WTC11 (cell line): ENCODE measurements at regions not wholly inside any gene's neighbourhood (a gene's known extent, or its start where the extent isn't known, plus 50 kb on each side); places are given as distances from the start of the nearest gene placed in this dataset.

Experiments used
- ATAC-seq: fragments of 200-7000 bp; cut with Tn5 transposase; 2 replicates; pipeline ENCODE4 v1.10.0; 2021; ENCODE audit warnings: mild to moderate bottlenecking, moderate library complexity
- CTCF ChIA-PET: fragments of 300-600 bp; sonication (Branson Sonifier 250); formaldehyde crosslinking; loops from one replicate; lab custom pipeline; 2021; ENCODE audit warnings: antibody characterized with exemption; lab: Charles Lee
- POLR2A ChIA-PET: fragments of 350-600 bp; sonication (Branson Sonifier 250); formaldehyde crosslinking; loops from one replicate; lab custom pipeline; 2021; ENCODE audit warnings: antibody characterized with exemption; lab: Charles Lee
- DNase-seq: peaks from one replicate; pipeline ENCODE4 v3.0.0; 2021; ENCODE audit warnings: low spot score
- H3K27ac Mint-ChIP-seq: 2 replicates; pipeline ENCODE4 v1.8.0; 2021; ENCODE audit warnings: mixed read lengths
- H3K27me3 Mint-ChIP-seq: 2 replicates; pipeline ENCODE4 v1.8.0; 2021; ENCODE audit warnings: low read depth, mild to moderate bottlenecking, moderate library complexity, mixed read lengths
- H3K36me3 Mint-ChIP-seq: 2 replicates; pipeline ENCODE4 v1.8.0; 2021; ENCODE audit warnings: mixed read lengths
- H3K4me1 Mint-ChIP-seq: 2 replicates; pipeline ENCODE4 v1.8.0; 2022; ENCODE audit warnings: mixed read lengths
- H3K4me3 Mint-ChIP-seq: 2 replicates; pipeline ENCODE4 v1.8.0; 2021; ENCODE audit warnings: mild to moderate bottlenecking, moderate library complexity, mixed read lengths
- H3K9me3 Mint-ChIP-seq: 2 replicates; pipeline ENCODE4 v1.8.0; 2021; ENCODE audit warnings: mixed read lengths
- CREM ChIP-seq: sonication (generic); formaldehyde crosslinking; IDR thresholded peaks from 2 replicates; pipeline ENCODE4 v1.8.1; 2022; ENCODE audit warnings: mild to moderate bottlenecking, missing genetic modification reagents, moderate library complexity
- GABPB1 ChIP-seq: sonication (generic); formaldehyde crosslinking; IDR thresholded peaks from 2 replicates; pipeline ENCODE4 v1.8.1; 2023; ENCODE audit warnings: mild to moderate bottlenecking, missing genetic modification reagents
- IRF2 ChIP-seq: sonication (generic); formaldehyde crosslinking; IDR thresholded peaks from 2 replicates; pipeline ENCODE4 v1.8.0; 2022; ENCODE audit warnings: low read depth, missing genetic modification reagents, borderline replicate concordance
- RORB ChIP-seq: fragments of 250-450 bp; sonication (Bioruptor Pico); IDR thresholded peaks from 2 replicates; pipeline ENCODE4 v1.9.0; 2021; ENCODE audit warnings: mild to moderate bottlenecking
- SP1 ChIP-seq: sonication (generic); formaldehyde crosslinking; conservative IDR thresholded peaks from 2 replicates; pipeline ENCODE4 v1.8.1; 2022; ENCODE audit warnings: missing genetic modification reagents
- TEAD1 ChIP-seq: sonication (generic); formaldehyde crosslinking; IDR thresholded peaks from 2 replicates; pipeline ENCODE4 v1.8.0; 2022; ENCODE audit warnings: mild to moderate bottlenecking, missing genetic modification reagents
- ZBTB21 ChIP-seq: sonication (generic); formaldehyde crosslinking; IDR thresholded peaks from 2 replicates; pipeline ENCODE4 v1.8.1; 2023; ENCODE audit warnings: mild to moderate bottlenecking, missing genetic modification reagents, borderline replicate concordance
- ZNF219 ChIP-seq: sonication (generic); formaldehyde crosslinking; IDR thresholded peaks from 2 replicates; pipeline ENCODE4 v1.8.0; 2023; ENCODE audit warnings: missing genetic modification reagents, mild to moderate bottlenecking, borderline replicate concordance
- ZNF263 ChIP-seq: sonication (generic); formaldehyde crosslinking; IDR thresholded peaks from 2 replicates; pipeline ENCODE4 v1.8.1; 2022; ENCODE audit warnings: low read depth, mild to moderate bottlenecking, moderate library complexity, missing genetic modification reagents
- ZNF416 ChIP-seq: fragments of 250-450 bp; sonication (Bioruptor Pico); IDR thresholded peaks from 2 replicates; pipeline ENCODE4 v1.9.0; 2021; ENCODE audit warnings: mild to moderate bottlenecking, inconsistent platforms
- TF ChIP-seq, protein P1 (sequence below): sonication (generic); formaldehyde crosslinking; IDR thresholded peaks from 2 replicates; pipeline ENCODE4 v1.8.1; 2022; ENCODE audit warnings: mild to moderate bottlenecking, moderate library complexity, missing genetic modification reagents
- TF ChIP-seq, protein P2 (sequence below): sonication (generic); formaldehyde crosslinking; IDR thresholded peaks from 2 replicates; pipeline ENCODE4 v1.8.1; 2023; ENCODE audit warnings: mild to moderate bottlenecking, missing genetic modification reagents
- TF ChIP-seq, protein P3 (sequence below): sonication (generic); formaldehyde crosslinking; IDR thresholded peaks from 2 replicates; pipeline ENCODE4 v1.8.1; 2023; ENCODE audit warnings: mild to moderate bottlenecking, missing genetic modification reagents, moderate library complexity
- TF ChIP-seq, protein P4 (sequence below): sonication (generic); formaldehyde crosslinking; IDR thresholded peaks from 2 replicates; pipeline ENCODE4 v1.8.1; 2022; ENCODE audit warnings: missing genetic modification reagents, borderline replicate concordance
- TF ChIP-seq, protein P5 (sequence below): sonication (generic); formaldehyde crosslinking; IDR thresholded peaks from 2 replicates; pipeline ENCODE4 v1.8.1; 2022; ENCODE audit warnings: mild to moderate bottlenecking, missing genetic modification reagents, moderate library complexity, borderline replicate concordance
- TF ChIP-seq, protein P6 (sequence below): fragments of 250-450 bp; sonication (Bioruptor Pico); IDR thresholded peaks from 2 replicates; pipeline ENCODE4 v1.9.0; 2021; ENCODE audit warnings: mild to moderate bottlenecking
- TF ChIP-seq, protein P7 (sequence below): sonication (generic); formaldehyde crosslinking; IDR thresholded peaks from 2 replicates; pipeline ENCODE4 v1.8.0; 2022; ENCODE audit warnings: missing genetic modification reagents
- TF ChIP-seq, protein P8 (sequence below): sonication (generic); formaldehyde crosslinking; conservative IDR thresholded peaks from 2 replicates; pipeline ENCODE4 v1.8.1; 2022; ENCODE audit warnings: mild to moderate bottlenecking, missing genetic modification reagents
- TF ChIP-seq, protein P9 (sequence below): sonication (generic); formaldehyde crosslinking; IDR thresholded peaks from 2 replicates; pipeline ENCODE4 v1.8.0; 2023; ENCODE audit warnings: missing genetic modification reagents

DNA sequence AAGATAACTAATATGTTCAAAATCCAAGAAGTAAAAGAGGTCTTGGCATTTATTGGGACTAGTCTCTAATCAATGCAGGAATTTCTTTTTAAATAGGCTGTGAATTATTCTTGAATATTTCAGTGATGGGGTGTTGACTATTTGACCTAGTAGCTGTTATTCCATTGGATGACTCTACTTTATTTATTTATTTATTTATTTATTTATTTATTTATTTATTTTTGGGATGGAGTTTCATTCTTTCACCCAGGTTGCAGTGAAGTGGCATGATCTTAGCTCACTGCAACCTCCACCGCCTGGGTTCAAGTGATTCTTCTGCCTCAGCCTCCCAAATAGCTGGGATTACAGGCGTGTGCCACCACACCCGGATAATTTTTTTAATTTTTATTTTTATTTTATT is 1227.8 kb downstream of the ZPLD1 start (continued):
- TF ChIP-seq, protein P1, sequence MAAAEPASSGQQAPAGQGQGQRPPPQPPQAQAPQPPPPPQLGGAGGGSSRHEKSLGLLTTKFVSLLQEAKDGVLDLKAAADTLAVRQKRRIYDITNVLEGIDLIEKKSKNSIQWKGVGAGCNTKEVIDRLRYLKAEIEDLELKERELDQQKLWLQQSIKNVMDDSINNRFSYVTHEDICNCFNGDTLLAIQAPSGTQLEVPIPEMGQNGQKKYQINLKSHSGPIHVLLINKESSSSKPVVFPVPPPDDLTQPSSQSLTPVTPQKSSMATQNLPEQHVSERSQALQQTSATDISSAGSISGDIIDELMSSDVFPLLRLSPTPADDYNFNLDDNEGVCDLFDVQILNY (CRISPR knock-in tag), result no peak
- TF ChIP-seq, protein P2, sequence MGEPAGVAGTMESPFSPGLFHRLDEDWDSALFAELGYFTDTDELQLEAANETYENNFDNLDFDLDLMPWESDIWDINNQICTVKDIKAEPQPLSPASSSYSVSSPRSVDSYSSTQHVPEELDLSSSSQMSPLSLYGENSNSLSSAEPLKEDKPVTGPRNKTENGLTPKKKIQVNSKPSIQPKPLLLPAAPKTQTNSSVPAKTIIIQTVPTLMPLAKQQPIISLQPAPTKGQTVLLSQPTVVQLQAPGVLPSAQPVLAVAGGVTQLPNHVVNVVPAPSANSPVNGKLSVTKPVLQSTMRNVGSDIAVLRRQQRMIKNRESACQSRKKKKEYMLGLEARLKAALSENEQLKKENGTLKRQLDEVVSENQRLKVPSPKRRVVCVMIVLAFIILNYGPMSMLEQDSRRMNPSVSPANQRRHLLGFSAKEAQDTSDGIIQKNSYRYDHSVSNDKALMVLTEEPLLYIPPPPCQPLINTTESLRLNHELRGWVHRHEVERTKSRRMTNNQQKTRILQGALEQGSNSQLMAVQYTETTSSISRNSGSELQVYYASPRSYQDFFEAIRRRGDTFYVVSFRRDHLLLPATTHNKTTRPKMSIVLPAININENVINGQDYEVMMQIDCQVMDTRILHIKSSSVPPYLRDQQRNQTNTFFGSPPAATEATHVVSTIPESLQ (CRISPR knock-in tag), result no peak
- TF ChIP-seq ZBTB21 (CRISPR knock-in tag), result no peak
- TF ChIP-seq, protein P3, sequence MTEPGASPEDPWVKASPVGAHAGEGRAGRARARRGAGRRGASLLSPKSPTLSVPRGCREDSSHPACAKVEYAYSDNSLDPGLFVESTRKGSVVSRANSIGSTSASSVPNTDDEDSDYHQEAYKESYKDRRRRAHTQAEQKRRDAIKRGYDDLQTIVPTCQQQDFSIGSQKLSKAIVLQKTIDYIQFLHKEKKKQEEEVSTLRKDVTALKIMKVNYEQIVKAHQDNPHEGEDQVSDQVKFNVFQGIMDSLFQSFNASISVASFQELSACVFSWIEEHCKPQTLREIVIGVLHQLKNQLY (CRISPR knock-in tag), result no peak

DNA sequence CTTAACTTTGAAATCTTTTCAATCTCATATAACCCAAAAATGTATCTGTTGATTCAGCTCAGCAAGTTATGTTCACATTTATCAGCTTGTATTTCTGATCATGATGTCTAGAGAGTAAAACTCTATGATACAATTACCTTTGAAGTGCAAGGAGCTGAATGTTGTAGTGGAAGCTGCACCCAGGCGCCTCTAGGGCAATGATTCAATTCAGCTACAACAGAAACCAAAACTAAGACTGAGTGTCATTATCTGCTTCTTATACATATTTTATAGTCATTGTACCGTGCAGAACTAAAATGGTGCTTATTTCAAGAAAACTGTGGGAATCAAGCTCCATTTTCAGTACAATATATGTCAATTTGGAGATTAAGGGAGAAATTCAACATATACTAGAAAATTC is 1237.5 kb downstream of the ZPLD1 start:
- H3K4me1 Mint-ChIP-seq, result no peaks in the 10 kb centered on the region
- no peaks in the 10 kb centered on the region for H3K9me3 Mint-ChIP-seq
- H3K27me3 Mint-ChIP-seq, result no peaks in the 10 kb centered on the region
- ATAC-seq, result no peak
- H3K36me3 Mint-ChIP-seq, result no peaks in the 10 kb centered on the region
- ChIA-PET POLR2A (no interaction called here), CTCF (no interaction called here)
- no peak overlapping the region for H3K27ac Mint-ChIP-seq
- DNase-seq, result no peak
- H3K4me3 Mint-ChIP-seq, result no peak overlapping the region
- TF ChIP-seq, protein P4, sequence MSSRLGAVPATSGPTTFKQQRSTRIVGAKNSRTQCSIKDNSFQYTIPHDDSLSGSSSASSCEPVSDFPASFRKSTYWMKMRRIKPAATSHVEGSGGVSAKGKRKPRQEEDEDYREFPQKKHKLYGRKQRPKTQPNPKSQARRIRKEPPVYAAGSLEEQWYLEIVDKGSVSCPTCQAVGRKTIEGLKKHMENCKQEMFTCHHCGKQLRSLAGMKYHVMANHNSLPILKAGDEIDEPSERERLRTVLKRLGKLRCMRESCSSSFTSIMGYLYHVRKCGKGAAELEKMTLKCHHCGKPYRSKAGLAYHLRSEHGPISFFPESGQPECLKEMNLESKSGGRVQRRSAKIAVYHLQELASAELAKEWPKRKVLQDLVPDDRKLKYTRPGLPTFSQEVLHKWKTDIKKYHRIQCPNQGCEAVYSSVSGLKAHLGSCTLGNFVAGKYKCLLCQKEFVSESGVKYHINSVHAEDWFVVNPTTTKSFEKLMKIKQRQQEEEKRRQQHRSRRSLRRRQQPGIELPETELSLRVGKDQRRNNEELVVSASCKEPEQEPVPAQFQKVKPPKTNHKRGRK (CRISPR knock-in tag), result no peak
- TF ChIP-seq ZNF263 (CRISPR knock-in tag) (no peak), RORB (CRISPR knock-in tag) (no peak), TEAD1 (no peak), ZNF416 (CRISPR knock-in tag) (no peak), SP1 (no peak), ZBTB21 (CRISPR knock-in tag) (no peak), GABPB1 (CRISPR knock-in tag) (no peak), CREM (no peak), IRF2 (CRISPR knock-in tag) (no peak), ZNF219 (CRISPR knock-in tag) (no peak)
- TF ChIP-seq, protein P5, sequence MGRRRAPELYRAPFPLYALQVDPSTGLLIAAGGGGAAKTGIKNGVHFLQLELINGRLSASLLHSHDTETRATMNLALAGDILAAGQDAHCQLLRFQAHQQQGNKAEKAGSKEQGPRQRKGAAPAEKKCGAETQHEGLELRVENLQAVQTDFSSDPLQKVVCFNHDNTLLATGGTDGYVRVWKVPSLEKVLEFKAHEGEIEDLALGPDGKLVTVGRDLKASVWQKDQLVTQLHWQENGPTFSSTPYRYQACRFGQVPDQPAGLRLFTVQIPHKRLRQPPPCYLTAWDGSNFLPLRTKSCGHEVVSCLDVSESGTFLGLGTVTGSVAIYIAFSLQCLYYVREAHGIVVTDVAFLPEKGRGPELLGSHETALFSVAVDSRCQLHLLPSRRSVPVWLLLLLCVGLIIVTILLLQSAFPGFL (CRISPR knock-in tag), result no peak
- TF ChIP-seq, protein P6, sequence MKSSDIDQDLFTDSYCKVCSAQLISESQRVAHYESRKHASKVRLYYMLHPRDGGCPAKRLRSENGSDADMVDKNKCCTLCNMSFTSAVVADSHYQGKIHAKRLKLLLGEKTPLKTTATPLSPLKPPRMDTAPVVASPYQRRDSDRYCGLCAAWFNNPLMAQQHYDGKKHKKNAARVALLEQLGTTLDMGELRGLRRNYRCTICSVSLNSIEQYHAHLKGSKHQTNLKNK (CRISPR knock-in tag), result no peak
- TF ChIP-seq, protein P7, sequence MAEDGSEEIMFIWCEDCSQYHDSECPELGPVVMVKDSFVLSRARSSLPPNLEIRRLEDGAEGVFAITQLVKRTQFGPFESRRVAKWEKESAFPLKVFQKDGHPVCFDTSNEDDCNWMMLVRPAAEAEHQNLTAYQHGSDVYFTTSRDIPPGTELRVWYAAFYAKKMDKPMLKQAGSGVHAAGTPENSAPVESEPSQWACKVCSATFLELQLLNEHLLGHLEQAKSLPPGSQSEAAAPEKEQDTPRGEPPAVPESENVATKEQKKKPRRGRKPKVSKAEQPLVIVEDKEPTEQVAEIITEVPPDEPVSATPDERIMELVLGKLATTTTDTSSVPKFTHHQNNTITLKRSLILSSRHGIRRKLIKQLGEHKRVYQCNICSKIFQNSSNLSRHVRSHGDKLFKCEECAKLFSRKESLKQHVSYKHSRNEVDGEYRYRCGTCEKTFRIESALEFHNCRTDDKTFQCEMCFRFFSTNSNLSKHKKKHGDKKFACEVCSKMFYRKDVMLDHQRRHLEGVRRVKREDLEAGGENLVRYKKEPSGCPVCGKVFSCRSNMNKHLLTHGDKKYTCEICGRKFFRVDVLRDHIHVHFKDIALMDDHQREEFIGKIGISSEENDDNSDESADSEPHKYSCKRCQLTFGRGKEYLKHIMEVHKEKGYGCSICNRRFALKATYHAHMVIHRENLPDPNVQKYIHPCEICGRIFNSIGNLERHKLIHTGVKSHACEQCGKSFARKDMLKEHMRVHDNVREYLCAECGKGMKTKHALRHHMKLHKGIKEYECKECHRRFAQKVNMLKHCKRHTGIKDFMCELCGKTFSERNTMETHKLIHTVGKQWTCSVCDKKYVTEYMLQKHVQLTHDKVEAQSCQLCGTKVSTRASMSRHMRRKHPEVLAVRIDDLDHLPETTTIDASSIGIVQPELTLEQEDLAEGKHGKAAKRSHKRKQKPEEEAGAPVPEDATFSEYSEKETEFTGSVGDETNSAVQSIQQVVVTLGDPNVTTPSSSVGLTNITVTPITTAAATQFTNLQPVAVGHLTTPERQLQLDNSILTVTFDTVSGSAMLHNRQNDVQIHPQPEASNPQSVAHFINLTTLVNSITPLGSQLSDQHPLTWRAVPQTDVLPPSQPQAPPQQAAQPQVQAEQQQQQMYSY (CRISPR knock-in tag), result no peak
- TF ChIP-seq, protein P8, sequence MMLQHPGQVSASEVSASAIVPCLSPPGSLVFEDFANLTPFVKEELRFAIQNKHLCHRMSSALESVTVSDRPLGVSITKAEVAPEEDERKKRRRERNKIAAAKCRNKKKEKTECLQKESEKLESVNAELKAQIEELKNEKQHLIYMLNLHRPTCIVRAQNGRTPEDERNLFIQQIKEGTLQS, result no peak
- TF ChIP-seq, protein P9, sequence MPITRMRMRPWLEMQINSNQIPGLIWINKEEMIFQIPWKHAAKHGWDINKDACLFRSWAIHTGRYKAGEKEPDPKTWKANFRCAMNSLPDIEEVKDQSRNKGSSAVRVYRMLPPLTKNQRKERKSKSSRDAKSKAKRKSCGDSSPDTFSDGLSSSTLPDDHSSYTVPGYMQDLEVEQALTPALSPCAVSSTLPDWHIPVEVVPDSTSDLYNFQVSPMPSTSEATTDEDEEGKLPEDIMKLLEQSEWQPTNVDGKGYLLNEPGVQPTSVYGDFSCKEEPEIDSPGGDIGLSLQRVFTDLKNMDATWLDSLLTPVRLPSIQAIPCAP (CRISPR knock-in tag), result no peak
